ENCODE measurements at regions not wholly inside any gene's neighbourhood (a gene's known extent, or its start where the extent isn't known, plus 50 kb on each side); places are given as distances from the start of the nearest gene placed in this dataset.

DNA sequence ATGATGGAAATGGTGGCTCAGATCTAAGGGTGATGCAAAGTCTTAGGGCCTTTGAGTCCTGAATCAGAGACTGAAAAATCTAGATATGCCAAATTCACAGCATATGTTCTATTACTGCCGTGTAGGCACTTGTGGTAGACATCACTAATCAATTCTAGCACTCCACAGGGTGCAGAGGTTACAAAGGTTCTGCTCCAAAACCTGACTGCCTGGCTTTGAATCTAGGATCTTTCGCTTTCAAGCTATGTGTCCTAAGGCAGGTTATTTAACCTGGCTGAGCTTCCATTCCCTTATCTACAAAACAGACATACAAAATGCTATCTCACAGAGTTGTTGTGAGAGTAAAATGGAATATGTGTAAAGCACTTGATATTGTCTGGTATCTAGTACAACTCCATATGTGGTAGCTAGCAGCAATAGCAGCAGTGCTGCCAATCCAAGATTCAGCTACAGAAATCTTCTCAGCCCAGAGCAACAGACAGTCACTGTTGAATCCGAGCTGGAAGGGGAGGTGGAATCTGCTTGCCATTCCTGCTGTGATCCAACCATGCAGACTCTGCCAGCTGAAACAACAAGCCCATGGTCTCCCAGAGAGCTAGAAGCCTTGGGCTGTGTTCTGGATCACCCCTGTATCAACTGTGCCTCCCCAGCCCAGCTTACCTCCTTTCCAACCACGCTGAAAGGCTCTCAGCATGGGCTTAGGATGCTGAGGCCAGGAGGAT, 206.9 kb downstream of the TFAP2C start:
- no peak overlapping the region for H3K4me3 Mint-ChIP-seq
- no peaks in the 10 kb centered on the region for H3K9me3 Mint-ChIP-seq
- no peak overlapping the region for H3K27ac Mint-ChIP-seq
- DNase-seq, result no peak
- H3K27me3 Mint-ChIP-seq, result peaks cover 3% of the 10 kb centered on the region
- intact Hi-C loops (cut with micrococcal nuclease), result no loop called here
- no peaks in the 10 kb centered on the region for H3K36me3 Mint-ChIP-seq (ENCODE audit: low read depth)
- H3K4me1 Mint-ChIP-seq, result no peaks in the 10 kb centered on the region

DNA sequence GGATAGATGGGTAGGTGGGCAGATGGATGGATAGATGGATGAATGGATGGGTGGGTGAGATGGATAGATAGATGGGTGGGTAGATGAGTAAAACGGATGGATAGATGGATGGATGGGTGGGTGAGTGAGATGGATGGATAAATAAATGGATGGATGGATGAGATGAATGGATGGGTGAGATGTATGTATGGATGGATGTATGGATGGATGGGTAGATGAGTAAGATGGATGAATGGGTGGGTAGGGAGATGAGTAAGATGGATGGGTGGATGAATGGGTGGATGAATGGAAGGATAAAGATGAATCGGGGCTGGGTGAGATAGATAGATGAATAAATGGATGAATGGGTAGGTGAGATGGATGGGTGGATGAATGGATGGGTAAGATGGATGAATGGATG, 210.1 kb downstream of the TFAP2C start:
- Mint-ChIP-seq H3K36me3 (ENCODE audit: low read depth) (no peaks in the 10 kb centered on the region), H3K4me3 (no peak overlapping the region), H3K4me1 (no peaks in the 10 kb centered on the region), H3K27me3 (no peaks in the 10 kb centered on the region), H3K9me3 (no peaks in the 10 kb centered on the region), H3K27ac (no peak overlapping the region)
- no peak for DNase-seq
- intact Hi-C loops (cut with micrococcal nuclease), result no loop called here

DNA sequence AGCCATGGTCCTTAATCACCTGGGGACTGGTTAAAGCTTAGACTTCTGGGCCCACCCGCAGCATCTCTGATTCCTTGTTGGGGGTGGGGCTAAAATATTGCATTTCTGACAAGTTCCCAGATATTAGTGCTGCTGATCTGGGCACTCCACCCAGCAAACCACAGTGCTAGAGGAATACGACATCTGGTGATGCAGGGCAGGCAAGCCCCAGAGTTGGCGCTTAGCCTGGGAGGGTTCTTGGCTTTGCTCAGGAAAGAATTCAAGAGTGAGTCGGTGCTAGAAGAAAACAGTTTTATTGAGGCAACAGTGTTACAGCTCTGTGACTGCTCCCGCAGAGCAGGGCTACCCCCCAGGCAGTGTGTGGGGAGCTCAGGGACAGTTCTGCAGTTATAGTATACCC, 210.7 kb downstream of the TFAP2C start:
- intact Hi-C loops (cut with micrococcal nuclease), result no loop called here
- H3K36me3 Mint-ChIP-seq (ENCODE audit: low read depth), result no peaks in the 10 kb centered on the region
- H3K9me3 Mint-ChIP-seq, result no peaks in the 10 kb centered on the region
- no peaks in the 10 kb centered on the region for H3K4me1 Mint-ChIP-seq
- no peak for DNase-seq
- no peak overlapping the region for H3K27ac Mint-ChIP-seq
- no peak overlapping the region for H3K4me3 Mint-ChIP-seq
- no peaks in the 10 kb centered on the region for H3K27me3 Mint-ChIP-seq

DNA sequence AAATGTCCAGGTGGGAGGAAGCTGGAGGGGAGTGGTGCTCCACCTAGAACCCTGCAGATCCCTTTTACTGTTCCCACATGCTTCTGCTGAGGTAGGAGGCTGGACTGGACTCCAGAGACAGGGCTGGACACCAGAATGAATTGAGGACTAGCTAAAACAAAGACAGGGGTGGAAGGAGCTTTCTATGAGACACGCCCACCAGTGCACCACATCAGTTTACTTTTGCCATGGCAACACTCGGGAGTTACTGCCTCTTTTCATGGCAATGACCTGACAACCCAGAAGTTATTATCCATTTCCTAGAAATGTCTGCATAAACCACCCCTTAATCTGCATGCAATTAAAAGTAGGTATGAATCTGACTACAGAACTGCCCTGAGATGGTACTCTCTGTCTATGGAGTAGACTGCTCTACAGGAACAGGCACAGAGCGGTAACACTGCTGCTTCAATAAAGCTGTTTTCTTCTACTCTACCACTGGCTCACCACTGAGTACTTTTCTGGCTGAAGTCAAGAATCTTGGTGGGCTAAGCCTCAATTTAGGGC, 211.7 kb downstream of the TFAP2C start:
- Mint-ChIP-seq H3K9me3 (no peaks in the 10 kb centered on the region), H3K4me3 (no peak overlapping the region), H3K27ac (no peak overlapping the region), H3K27me3 (no peaks in the 10 kb centered on the region), H3K36me3 (ENCODE audit: low read depth) (no peaks in the 10 kb centered on the region), H3K4me1 (no peaks in the 10 kb centered on the region)
- intact Hi-C loops (cut with micrococcal nuclease), result no loop called here
- no peak for DNase-seq

DNA sequence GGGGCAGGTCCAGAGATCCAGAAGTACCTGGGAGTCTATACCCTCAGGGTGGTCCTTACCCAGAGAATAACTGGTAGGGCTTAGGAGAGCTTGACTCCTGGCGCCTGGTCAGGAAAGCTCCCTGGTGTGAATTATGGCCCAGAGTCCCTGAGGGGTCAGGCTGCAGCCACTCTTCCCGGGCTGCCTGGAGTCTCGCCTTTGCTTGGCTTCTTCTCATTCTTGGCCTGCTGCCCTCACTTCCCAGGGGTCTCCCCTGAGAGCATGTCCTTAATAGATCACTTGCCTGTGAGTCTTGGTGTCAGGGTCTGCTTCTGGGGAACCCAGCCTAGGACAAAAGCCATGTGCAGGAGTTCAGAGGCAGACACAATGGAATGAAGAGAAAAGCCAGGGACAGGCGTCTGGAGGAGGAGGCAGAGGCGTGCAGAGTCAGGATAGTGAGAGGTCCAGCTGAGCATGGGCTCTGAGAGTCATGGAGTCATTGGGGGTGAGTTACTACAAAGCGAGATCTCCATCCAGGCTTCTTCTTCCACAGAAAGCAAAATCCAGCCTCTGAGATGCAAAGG, 212.3 kb downstream of the TFAP2C start:
- no peaks in the 10 kb centered on the region for H3K36me3 Mint-ChIP-seq (ENCODE audit: low read depth)
- H3K4me3 Mint-ChIP-seq, result no peak overlapping the region
- no peak for DNase-seq
- no peaks in the 10 kb centered on the region for H3K9me3 Mint-ChIP-seq
- H3K4me1 Mint-ChIP-seq, result no peaks in the 10 kb centered on the region
- intact Hi-C loops (cut with micrococcal nuclease), result no loop called here
- H3K27me3 Mint-ChIP-seq, result no peaks in the 10 kb centered on the region
- no peak overlapping the region for H3K27ac Mint-ChIP-seq

DNA sequence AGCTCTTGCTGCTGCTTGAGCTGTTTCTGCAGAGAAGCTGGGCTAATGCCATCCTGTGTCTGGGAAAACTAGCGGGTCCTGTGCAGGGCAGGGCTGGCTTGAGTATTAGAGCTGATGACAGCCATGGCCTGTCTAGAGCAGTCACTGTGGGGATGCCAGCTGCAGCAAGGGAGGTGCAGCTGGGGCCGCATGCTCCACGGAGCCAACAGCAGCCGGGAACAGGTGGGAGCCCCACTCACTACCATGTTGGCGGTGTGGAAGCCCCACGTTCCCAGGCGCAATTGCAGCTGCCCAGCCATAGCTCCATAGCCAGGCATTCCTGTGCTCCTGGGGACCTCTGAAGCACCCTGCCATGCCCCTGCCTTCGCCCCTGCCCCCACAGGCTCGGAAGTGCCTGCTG, 212.9 kb downstream of the TFAP2C start:
- Mint-ChIP-seq H3K27me3 (no peaks in the 10 kb centered on the region), H3K27ac (no peak overlapping the region), H3K4me3 (no peak overlapping the region), H3K36me3 (ENCODE audit: low read depth) (no peaks in the 10 kb centered on the region), H3K9me3 (no peaks in the 10 kb centered on the region), H3K4me1 (no peaks in the 10 kb centered on the region)
- intact Hi-C loops (cut with micrococcal nuclease), result no loop called here
- no peak for DNase-seq

DNA sequence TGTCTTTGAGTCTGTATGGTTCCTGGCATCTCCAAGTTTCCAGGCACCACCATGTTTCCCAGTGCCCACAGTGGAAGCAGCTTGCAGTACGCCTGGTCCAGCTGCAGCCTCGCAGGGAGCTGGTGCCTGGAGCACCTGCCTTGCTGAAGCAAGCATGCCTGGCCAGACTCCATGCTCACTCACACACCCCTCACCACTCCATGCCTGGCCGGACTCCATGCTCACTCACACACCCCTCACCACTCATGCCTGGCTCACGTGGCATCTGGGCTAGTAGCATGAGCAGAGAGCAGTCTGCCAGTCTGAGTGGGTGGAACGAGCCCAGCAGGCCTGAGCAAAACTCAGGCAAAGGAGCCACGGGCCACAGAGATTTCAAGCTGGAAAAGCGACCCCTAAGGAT, 214.3 kb downstream of the TFAP2C start:
- Mint-ChIP-seq H3K4me1 (no peaks in the 10 kb centered on the region), H3K36me3 (ENCODE audit: low read depth) (no peaks in the 10 kb centered on the region), H3K4me3 (no peak overlapping the region), H3K27ac (no peak overlapping the region), H3K9me3 (no peaks in the 10 kb centered on the region), H3K27me3 (no peaks in the 10 kb centered on the region)
- DNase-seq, result no peak
- intact Hi-C loops (cut with micrococcal nuclease), result no loop called here

DNA sequence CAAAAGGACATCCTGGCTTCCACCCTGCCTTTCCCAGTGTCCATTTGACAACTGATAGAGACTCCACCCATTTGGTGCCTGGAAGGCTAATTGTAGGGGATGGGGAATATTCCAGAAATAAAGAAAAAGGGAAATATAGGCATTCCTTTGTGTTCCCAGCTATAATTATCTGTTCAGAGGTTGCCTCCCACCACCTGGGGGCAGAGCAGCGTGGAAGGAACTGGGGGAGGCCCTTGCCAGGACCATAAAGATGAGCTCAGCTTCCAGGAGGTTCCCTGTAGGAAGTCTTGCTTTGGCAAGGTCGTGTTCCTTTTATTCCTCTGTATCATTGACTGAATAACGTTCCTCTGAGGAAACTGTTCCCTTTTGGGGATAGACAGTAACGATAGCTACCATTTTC, 214.7 kb downstream of the TFAP2C start:
- Mint-ChIP-seq H3K4me3 (no peak overlapping the region), H3K4me1 (no peaks in the 10 kb centered on the region), H3K27me3 (no peaks in the 10 kb centered on the region), H3K9me3 (no peaks in the 10 kb centered on the region), H3K36me3 (ENCODE audit: low read depth) (no peaks in the 10 kb centered on the region), H3K27ac (no peak overlapping the region)
- intact Hi-C loops (cut with micrococcal nuclease), result no loop called here
- DNase-seq, result no peak

DNA sequence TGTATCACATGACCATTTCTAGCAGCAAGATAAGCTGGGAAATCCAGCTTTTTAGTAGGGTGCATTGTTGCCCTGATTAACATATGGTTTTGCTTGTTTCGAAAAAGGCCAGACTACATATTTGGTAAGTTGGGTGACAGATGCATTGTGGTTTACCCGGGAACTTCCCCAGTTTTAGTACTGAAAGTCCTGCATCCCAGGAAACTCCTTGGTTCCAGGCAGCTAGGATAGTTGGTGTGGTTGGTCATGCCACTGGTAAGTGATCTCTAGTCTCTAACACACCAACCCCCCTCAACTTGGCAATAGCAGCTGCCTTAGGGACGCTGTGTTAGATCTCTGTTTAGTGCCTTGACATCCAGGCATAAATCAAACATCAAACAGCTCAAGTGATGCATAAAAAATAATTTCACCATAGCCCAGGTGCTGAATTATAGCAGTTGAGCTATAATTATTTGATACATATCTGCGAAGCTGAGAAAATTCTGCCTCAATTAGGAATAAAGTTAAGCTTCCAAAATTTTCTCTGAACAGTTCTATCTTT, 216.5 kb downstream of the TFAP2C start:
- no peaks in the 10 kb centered on the region for H3K27me3 Mint-ChIP-seq
- H3K27ac Mint-ChIP-seq, result no peak overlapping the region
- no peak overlapping the region for H3K4me3 Mint-ChIP-seq
- no peaks in the 10 kb centered on the region for H3K9me3 Mint-ChIP-seq
- no peaks in the 10 kb centered on the region for H3K4me1 Mint-ChIP-seq
- intact Hi-C loops (cut with micrococcal nuclease), result no loop called here
- no peak for DNase-seq
- no peaks in the 10 kb centered on the region for H3K36me3 Mint-ChIP-seq (ENCODE audit: low read depth)

DNA sequence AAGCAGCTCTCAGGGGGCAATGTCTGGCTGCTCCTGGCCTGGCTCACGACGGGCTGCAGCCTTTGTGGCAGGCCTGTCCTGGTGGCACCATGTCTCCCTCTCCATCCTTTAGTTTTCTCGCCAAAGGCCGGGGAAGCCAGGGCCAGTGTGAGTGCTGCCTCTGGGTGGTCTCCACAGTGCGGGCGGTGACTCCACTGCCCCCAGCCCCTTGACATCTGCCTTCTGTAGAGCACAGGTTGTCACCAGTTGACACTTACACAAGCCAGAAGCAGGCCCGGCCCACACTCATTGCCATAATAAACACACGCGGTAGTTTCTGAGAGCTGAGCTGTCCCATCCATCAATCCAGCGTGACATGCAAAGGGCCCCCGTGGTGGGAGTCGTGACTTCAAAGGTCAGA, 219.5 kb downstream of the TFAP2C start:
- H3K4me1 Mint-ChIP-seq, result no peaks in the 10 kb centered on the region
- no peaks in the 10 kb centered on the region for H3K27me3 Mint-ChIP-seq
- H3K9me3 Mint-ChIP-seq, result no peaks in the 10 kb centered on the region
- H3K4me3 Mint-ChIP-seq, result no peak overlapping the region
- no peak overlapping the region for H3K27ac Mint-ChIP-seq
- intact Hi-C loops (cut with micrococcal nuclease), result no loop called here
- DNase-seq, result no peak
- H3K36me3 Mint-ChIP-seq (ENCODE audit: low read depth), result no peaks in the 10 kb centered on the region

DNA sequence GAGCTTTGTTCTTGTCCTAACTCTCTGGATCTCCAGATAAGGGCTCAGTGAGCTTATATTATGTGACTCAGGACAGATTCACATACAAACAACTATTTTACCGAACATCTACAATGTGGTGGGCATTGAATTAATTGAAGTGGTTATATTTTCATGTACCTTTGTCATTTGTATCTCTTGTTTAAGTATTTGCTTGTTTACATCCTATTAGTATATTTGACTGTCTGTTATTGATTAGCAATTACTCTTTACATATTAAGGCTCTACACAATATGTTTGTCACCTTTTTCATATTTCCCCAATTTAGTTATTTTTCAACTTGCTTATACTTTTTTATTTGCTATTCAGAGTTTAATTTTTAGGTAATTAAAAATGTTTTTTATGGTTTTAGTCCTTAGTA, 222.4 kb downstream of the TFAP2C start:
- Mint-ChIP-seq H3K27me3 (no peaks in the 10 kb centered on the region), H3K4me3 (no peak overlapping the region), H3K9me3 (no peaks in the 10 kb centered on the region), H3K27ac (no peak overlapping the region), H3K36me3 (ENCODE audit: low read depth) (no peaks in the 10 kb centered on the region), H3K4me1 (no peaks in the 10 kb centered on the region)
- intact Hi-C loops (cut with micrococcal nuclease), result no loop called here
- no peak for DNase-seq

DNA sequence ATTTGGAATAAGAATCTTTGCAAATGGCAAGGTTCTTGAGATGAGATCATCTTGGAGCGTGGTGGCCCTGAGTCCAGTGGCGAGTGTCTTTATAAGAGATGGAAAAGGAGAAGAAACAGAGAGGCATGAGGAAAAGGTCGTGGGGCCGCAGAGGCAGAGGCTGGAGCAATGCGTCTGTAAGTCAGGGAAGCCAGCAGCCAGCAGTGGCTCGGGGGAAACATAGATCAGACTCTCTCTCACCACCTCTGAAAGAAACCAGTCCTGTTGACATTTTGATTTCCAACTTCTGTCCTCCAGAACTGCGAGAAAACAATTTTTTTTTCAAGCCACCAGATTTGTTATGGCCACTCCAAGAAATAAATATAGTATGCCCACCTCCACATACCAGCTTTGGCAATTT, 226.6 kb downstream of the TFAP2C start:
- peaks cover 5% of the 10 kb centered on the region for H3K27me3 Mint-ChIP-seq

DNA sequence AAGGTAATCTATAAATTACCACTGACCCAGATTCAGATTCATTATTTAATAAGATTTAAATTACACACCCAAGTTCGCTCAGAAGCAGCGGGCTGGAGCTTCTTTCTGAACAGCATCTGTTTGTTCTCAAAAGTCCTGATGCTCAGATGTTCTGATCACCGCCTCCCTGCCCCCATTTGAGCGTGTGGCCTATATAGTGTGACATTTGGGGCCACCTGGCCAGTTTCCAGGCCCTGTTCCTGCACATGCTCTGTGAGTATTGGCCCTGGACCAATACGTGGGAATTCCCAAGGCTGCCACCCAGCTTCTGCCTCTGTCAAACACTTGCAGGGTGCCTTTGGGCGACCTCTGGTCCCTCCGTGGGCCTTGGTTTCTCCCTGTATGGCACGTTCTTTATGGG, 228.8 kb downstream of the TFAP2C start:
- intact Hi-C loops (cut with micrococcal nuclease), result no loop called here
- Mint-ChIP-seq H3K36me3 (ENCODE audit: low read depth) (no peaks in the 10 kb centered on the region), H3K27me3 (peaks cover 12% of the 10 kb centered on the region), H3K4me3 (no peak overlapping the region), H3K27ac (no peak overlapping the region), H3K4me1 (no peaks in the 10 kb centered on the region), H3K9me3 (no peaks in the 10 kb centered on the region)
- no peak for DNase-seq

More for the DNA sequence above, 226.6 kb downstream of the TFAP2C start:
- H3K4me1 Mint-ChIP-seq, result no peaks in the 10 kb centered on the region
- H3K36me3 Mint-ChIP-seq (ENCODE audit: low read depth), result no peaks in the 10 kb centered on the region
- no peak overlapping the region for H3K27ac Mint-ChIP-seq
- intact Hi-C loops (cut with micrococcal nuclease), result no loop called here
- no peak overlapping the region for H3K4me3 Mint-ChIP-seq
- no peaks in the 10 kb centered on the region for H3K9me3 Mint-ChIP-seq
- DNase-seq, result no peak

DNA sequence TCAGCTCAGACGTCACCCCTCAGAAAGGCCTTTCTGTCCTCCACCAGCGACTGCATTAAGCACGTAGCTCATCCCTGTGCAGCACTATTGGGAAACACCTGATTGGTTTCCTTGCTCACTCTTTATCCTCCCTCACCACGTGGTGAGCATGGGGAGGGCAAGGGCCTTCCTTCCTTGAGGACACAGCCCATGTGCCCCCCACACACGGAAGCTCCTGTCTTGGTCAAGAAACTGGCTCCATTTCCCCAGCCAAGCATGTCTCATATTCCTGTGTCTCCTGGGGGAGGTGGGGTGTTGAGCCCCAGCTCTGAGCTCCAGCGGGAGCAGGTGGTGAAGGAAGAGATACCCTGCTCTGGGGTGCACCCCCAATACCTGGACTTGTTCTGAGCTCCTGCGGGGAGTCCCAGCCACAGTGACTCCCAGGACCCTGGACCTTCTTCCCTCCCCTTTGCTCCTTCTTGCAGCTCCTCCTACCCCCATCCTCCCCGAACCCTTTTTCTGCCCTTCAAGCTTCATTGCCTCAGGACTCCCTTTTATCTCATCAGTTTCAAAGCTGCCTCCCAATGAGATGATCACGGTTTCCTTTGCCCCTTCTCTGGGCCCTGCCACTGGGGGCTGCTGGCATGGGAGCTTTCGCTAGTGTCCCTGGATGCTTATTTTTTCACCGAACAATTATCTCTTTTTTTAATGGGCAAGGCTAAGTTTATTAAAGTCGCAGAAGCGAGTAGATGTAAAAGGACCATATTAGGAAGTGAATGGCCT, 230.1 kb downstream of the TFAP2C start:
- intact Hi-C loops (cut with micrococcal nuclease), result no loop called here
- no peak overlapping the region for H3K4me3 Mint-ChIP-seq
- no peak overlapping the region for H3K27ac Mint-ChIP-seq
- no peak for DNase-seq
- no peaks in the 10 kb centered on the region for H3K4me1 Mint-ChIP-seq
- H3K9me3 Mint-ChIP-seq, result no peaks in the 10 kb centered on the region
- no peaks in the 10 kb centered on the region for H3K36me3 Mint-ChIP-seq (ENCODE audit: low read depth)
- H3K27me3 Mint-ChIP-seq, result peaks cover 12% of the 10 kb centered on the region

All from activated CD4-positive, alpha-beta T cell treated with anti-CD3 and anti-CD28 coated beads, Interleukin-2, amount 10 ng/mL, durations not matched to agents 24 days and 14 days (primary cell).